MV-4-11 (cell line): ENCODE measurements at regions not wholly inside any gene's neighbourhood (a gene's known extent, or its start where the extent isn't known, plus 50 kb on each side); places are given as distances from the start of the nearest gene placed in this dataset.
"Not testable (repeated sequence)": the region's sequence is repeated elsewhere in the genome, so short reads cannot be mapped to it uniquely, and the experiment has no call there.

ENCODE experiments used
- DNase-seq: peaks from one replicate; lab custom pipeline; 2025; lab: John Stamatoyannopoulos, UW

- DNase-seq = not testable (repeated sequence)
These were observed 828.8 kb downstream of the TMEM121 start for GRCh38 chr14:106355007-106355791.

GRCh38 chr14:106355881-106356642 lies 829.7 kb downstream of the TMEM121 start:
- DNase-seq = not testable (repeated sequence)

- not testable (repeated sequence) for DNase-seq
These were observed 830.2 kb downstream of the TMEM121 start for GRCh38 chr14:106356643-106356930.

- not testable (repeated sequence) for DNase-seq
These were observed 832.9 kb downstream of the TMEM121 start for GRCh38 chr14:106359157-106359887.

GRCh38 chr14:106365371-106365770 lies 839.0 kb downstream of the TMEM121 start:
- DNase-seq = not testable (repeated sequence)

GRCh38 chr14:106365894-106366293 lies 839.5 kb downstream of the TMEM121 start:
- not testable (repeated sequence) for DNase-seq

- not testable (repeated sequence) for DNase-seq
These were observed 840.6 kb downstream of the TMEM121 start for GRCh38 chr14:106366971-106367370.

- DNase-seq = not testable (repeated sequence)
These were observed 843.1 kb downstream of the TMEM121 start for GRCh38 chr14:106369456-106369855.

GRCh38 chr14:106372870-106373652 lies 846.7 kb downstream of the TMEM121 start:
- DNase-seq = peak; percentile 73

GRCh38 chr14:106373653-106374110 lies 847.3 kb downstream of the TMEM121 start:
- not testable (repeated sequence) for DNase-seq

- no peak for DNase-seq
These were observed 851.0 kb downstream of the TMEM121 start for GRCh38 chr14:106377432-106377831.

GRCh38 chr14:106378191-106378590 lies 851.8 kb downstream of the TMEM121 start:
- no peak for DNase-seq

- DNase-seq = no peak
These were observed 854.4 kb downstream of the TMEM121 start for GRCh38 chr14:106380740-106381139.

GRCh38 chr14:106389186-106389585 lies 862.8 kb downstream of the TMEM121 start:
- not testable (repeated sequence) for DNase-seq

GRCh38 chr14:106390401-106390800 lies 864.0 kb downstream of the TMEM121 start:
- DNase-seq = no peak

GRCh38 chr14:106390947-106391346 lies 864.6 kb downstream of the TMEM121 start:
- DNase-seq = no peak

- DNase-seq = no peak
These were observed 867.4 kb downstream of the TMEM121 start for GRCh38 chr14:106393742-106394141.

GRCh38 chr14:106395456-106396050 lies 869.2 kb downstream of the TMEM121 start:
- no peak for DNase-seq

GRCh38 chr14:106396999-106397398 lies 870.6 kb downstream of the TMEM121 start:
- no peak for DNase-seq

GRCh38 chr14:106398931-106399331 lies 872.5 kb downstream of the TMEM121 start:
- DNase-seq = not testable (repeated sequence)

- DNase-seq = not testable (repeated sequence)
These were observed 874.9 kb downstream of the TMEM121 start for GRCh38 chr14:106401316-106401715.
